ENCODE measurements at regions not wholly inside any gene's neighbourhood (a gene's known extent, or its start where the extent isn't known, plus 50 kb on each side); places are given as distances from the start of the nearest gene placed in this dataset.

- TF ChIP-seq CTCF (conservative IDR thresholded peaks at IDR 0.05; ENCODE audit: low read depth, low read length) = no peak
- no peak for TF ChIP-seq EZH2 (IDR thresholded peaks at IDR 0.05; ENCODE audit: borderline replicate concordance, low read depth, low read length, poor library complexity, severe bottlenecking)
These were observed 103.6 kb upstream of the RAB4A start for GRCh38 chr1:229167318-229167717.
